ENCODE measurements at regions not wholly inside any gene's neighbourhood (a gene's known extent, or its start where the extent isn't known, plus 50 kb on each side); places are given as distances from the start of the nearest gene placed in this dataset.

- DNase-seq (ENCODE audit: extremely low read depth in 1 of 4, low spot score in 3 of 4) (no peak), ATAC-seq (no peak), FAIRE-seq (no peak)
- Histone ChIP-seq H3K27me3 (ENCODE audit: control insufficient read depth in 2 of 2, insufficient read depth in 2 of 2, low read length in 2 of 2) (no peaks in the 10 kb centered on the region), H3K9me1 (ENCODE audit: control insufficient read depth, insufficient read depth, low read length) (no peaks in the 10 kb centered on the region), H3K9ac (ENCODE audit: insufficient read depth in 1 of 2, low read depth in 2 of 2, low read length in 2 of 2) (no peak overlapping the region), H3K4me2 (ENCODE audit: insufficient read depth, low read length) (no peak overlapping the region), H3K27ac (ENCODE audit: extremely low read depth, low read depth, low read length) (no peak overlapping the region), H3K36me3 (ENCODE audit: control insufficient read depth, insufficient read depth, low read length) (no peaks in the 10 kb centered on the region), H3K9me3 (replicated peaks; ENCODE audit: control insufficient read depth, insufficient read depth, low read depth, low read length) (no peaks in the 10 kb centered on the region), H3K4me3 (no peak overlapping the region), H3K79me2 (ENCODE audit: control insufficient read depth, insufficient read depth, low read length) (peaks cover 25% of the 10 kb centered on the region; the same call in 2 of the 3 replicates), H3K4me1 (replicated peaks in 1 of 2; ENCODE audit: control insufficient read depth in 2 of 2, insufficient read depth in 2 of 2, low read length in 2 of 2) (peaks cover 5 to 13% of the 10 kb centered on the region in 2 experiments; a peak in 3 of 5 replicates), H4K20me1 (replicated peaks; ENCODE audit: control insufficient read depth, insufficient read depth, low read length) (no peaks in the 10 kb centered on the region), H2AFZ (ENCODE audit: low read depth, low read length) (peak overlapping the region; percentile 28)
- ChIA-PET POLR2A (no interaction called here), CTCF (ENCODE audit: low intra/inter-chr PET ratio) (no interaction called here)
- TF ChIP-seq TEAD4 (IDR thresholded peaks at IDR 0.05; ENCODE audit: low read length) (no peak), TEAD4 (CRISPR knock-in tag; IDR thresholded peaks at IDR 0.05; ENCODE audit: borderline replicate concordance) (no peak), CBX2 (IDR thresholded peaks at IDR 0.05; ENCODE audit: insufficient read depth, low read length, poor library complexity, severe bottlenecking) (no peak), HLTF (IDR thresholded peaks at IDR 0.05) (no peak), CBX5 (IDR thresholded peaks at IDR 0.05; ENCODE audit: borderline replicate concordance, low read depth) (no peak), ATF3 (IDR thresholded peaks at IDR 0.05) (no peak), ATF3 (CRISPR knock-in tag; conservative IDR thresholded peaks at IDR 0.05) (no peak), EWSR1 (IDR thresholded peaks at IDR 0.05; ENCODE audit: borderline replicate concordance, low read depth, partially characterized antibody) (no peak), PHF8 (IDR thresholded peaks at IDR 0.05; ENCODE audit: borderline replicate concordance, low read length) (no peak), SP1 (CRISPR knock-in tag; IDR thresholded peaks at IDR 0.05) (no peak), TEAD2 (tag; IDR thresholded peaks at IDR 0.05) (no peak)
- BruUV-seq (replicated peaks): no TSS peak
- WGBS (ENCODE audit: insufficient coverage, low coverage, missing lambda C conversion rate): 73% methylated on average over 2 of the region's 2 CpGs
- intact Hi-C loops (cut with micrococcal nuclease): loop anchor here (10.0 kb wide), 1 partner anchor 190 kb away; no protein-coding TSS in a partner anchor
- in situ Hi-C loops (cut with MboI): no loop called here
Measured at GRCh38 chr2:83784315-83784714, 674.8 kb downstream of the SUCLG1 start.
